DMS153 treated with DMSO at 0.1 percent for 48 hours (cell line): ENCODE measurements at regions not wholly inside any gene's neighbourhood (a gene's known extent, or its start where the extent isn't known, plus 50 kb on each side); places are given as distances from the start of the nearest gene placed in this dataset.

ENCODE experiments used
- DNase-seq: peaks from one replicate; lab custom pipeline; 2025; ENCODE audit not compliant: unreplicated experiment; lab: John Stamatoyannopoulos, UW

DNA sequence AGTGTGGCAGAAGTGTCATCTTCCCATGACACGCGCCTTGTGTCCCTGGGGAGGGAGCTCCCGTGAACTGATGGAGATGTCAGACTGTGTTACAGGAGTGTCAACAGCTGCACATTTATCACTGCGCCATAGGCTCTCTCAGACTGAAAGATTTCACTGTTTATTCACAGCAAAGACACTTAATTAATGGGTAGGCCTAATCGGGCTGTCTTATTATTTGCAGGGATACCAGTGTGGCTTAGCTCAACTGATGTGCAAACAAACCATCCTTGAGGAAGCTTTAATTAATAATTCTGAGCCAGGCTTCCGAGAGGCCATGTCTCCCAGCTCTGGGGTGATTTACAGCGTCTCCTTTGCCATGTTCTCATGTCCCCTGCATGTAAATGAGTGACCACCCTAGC is 771.0 kb downstream of the QKI start:
- no peak for DNase-seq

- no peak for DNase-seq
Observed at GRCh38 chr6:164184410-164184809, 769.9 kb downstream of the QKI start.

DNA sequence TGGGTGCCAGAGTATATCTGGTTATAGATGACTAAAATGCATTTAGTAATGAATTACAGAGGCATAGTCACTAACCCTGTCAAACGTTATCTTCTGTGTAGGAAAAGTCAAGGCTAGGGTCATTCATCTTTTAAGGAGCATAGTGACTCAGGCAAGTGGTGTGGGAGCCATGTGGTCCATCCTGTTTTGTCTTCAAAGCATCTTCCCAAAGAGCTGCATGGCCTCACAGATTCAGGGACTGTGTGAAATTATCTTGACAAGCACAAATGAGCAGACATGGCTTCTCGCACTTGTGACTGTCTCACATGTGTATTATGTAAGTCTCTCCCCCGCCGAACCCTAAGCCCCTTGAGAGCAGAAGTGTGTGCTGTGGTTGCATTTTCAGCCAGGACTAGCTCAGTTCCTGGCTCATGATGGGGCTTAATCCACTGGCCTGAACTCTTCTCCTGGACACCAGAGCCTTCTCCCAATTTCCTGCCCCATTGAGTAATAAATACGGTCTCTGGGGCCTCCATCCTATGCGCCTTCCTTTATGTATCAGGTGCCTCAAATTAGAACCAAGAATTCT is 769.1 kb downstream of the QKI start:
- no peak for DNase-seq

DNA sequence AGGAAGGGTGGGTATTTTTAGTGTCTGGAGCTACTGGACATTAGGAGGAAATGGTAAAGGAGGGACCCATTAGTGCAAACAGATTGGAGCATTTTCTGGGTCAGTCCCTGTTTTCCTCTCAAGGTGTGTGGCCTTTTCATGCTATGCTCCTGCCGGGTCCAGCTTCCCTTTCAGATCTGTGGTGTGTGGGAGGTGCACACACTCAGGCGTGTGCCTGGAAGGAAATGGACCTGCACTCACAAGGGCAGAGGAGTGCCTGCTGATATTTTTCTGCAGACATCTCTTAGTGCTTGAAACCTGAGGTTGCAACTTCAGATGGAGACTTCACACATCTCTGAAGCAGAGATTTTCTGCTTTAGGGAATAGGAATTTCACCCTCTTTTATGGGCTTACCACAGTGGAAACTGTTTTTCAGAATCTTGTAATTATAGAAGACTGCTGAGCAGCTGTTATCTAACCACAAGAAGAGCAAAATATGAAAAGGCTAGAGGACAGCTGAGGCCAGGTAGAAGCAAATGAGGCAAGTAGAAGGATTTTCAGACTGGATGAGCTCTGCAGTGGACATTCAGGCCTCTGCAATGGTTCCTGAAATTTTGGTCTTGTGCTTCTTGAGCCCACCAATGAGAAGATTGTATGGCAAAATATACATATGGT is 764.3 kb downstream of the QKI start:
- DNase-seq: no peak

GRCh38 chr6:164169355-164169754 is 754.8 kb downstream of the QKI start:
- no peak for DNase-seq

DNA sequence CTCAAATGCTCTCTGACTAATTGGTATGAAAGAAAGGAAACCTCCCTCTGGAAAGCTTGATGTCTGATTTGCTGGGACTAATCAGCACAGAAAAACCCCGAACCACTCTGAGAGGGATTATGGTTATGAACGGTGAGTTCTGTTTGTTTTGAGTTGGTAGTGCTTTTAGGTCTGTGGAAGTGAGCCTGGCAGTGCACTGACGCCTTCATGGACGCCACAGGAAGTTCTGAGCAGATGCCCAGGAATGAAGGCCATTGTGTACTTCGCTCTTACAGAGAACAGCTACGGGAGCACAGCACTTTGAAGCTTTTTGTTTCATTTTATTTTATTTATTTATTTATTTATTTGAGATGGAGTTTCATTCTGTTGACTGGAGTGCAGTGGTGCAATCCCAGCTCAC is 754.1 kb downstream of the QKI start:
- no peak for DNase-seq

DNA sequence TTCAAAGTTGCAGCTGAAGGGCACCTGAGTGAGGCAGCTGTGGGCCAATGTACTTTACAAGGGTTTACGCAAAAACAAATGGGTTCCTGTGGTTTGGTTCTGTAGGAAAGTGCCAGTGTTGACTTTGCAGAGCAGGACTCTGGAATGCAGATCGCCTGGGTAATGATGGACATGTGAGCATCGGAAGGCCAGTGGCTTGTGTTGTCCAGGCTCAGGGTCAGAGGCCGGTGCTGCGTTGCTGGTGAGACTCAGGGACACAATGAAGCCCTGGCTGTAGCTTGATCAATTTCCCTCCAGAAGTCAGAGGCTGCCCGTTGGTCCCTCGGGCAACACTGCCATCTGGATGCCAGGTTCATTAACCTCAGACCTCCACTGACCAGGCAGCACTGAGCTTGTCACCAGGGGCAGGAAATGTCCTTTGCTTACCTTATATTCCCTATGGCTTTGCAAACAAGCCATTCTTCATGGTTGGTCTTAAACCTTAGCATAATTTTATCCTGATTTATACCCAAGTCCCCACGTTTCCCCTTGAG is 753.4 kb downstream of the QKI start:
- no peak for DNase-seq

DNA sequence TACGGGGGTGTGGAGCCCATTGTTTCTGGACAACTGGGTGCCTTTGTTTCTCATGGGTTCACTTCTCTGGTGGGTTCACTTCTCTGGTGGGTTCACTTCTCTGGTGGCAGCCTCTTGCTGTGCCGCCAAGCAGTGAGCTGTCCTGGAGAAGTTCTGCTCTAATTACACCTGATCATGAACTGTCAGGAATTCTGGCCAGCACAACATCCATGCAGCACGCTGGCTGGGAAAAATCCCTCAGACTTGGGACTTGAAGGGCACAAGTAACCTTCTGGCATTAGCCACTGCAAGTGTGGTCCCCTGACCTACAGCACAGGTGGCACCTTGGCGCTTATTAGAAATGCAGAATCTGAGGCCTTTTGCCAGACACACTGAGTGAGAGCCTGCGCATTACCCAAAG is 752.5 kb downstream of the QKI start:
- no peak for DNase-seq

GRCh38 chr6:164166515-164166914 is 752.0 kb downstream of the QKI start:
- DNase-seq: no peak

DNA sequence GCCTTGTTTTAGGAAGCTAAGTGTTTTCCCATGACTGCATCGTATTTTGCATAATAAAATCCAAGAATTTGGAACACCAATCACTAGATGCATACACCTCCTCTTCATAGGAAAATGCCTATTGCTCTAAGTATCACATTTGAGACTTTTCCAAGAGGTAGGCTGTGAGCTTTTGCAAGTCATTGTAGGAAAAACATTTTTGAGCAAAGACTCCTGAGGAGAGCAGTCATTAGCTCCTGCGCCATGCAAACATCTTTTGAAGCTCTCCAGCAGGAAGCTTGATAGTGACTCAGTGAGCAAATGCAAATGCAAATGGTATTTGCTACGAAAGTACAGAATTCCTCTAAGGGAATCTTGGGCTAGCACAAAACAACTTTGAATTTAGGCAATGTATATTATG is 750.4 kb downstream of the QKI start:
- no peak for DNase-seq

- no peak for DNase-seq
Observed at GRCh38 chr6:164163239-164163638, 748.7 kb downstream of the QKI start.

GRCh38 chr6:164159061-164159460 is 744.5 kb downstream of the QKI start:
- no peak for DNase-seq

GRCh38 chr6:164154588-164154987 is 740.1 kb downstream of the QKI start:
- no peak for DNase-seq

DNA sequence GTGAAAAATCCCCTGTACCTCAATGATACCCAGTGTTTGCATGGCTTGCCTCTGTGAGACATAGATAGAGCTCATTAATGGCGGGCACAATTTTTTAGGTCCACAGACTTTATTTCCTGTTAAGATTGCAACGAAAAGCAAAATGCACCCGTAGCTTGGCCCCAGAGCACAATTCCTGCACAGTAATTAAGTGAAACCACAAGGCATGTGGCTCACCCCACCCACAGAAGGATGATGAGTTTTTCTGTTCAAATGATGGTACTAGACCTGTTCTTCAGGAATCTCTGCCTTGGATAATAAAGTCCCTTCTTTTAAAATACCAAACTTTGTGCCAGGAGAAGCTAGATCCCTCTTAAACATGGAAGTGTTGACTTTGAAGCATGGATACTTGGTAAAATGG is 738.1 kb downstream of the QKI start:
- no peak for DNase-seq

- DNase-seq: peak; percentile 91
Observed at GRCh38 chr6:164151161-164152120, 736.9 kb downstream of the QKI start.

GRCh38 chr6:164150232-164150631 is 735.7 kb downstream of the QKI start:
- no peak for DNase-seq

DNA sequence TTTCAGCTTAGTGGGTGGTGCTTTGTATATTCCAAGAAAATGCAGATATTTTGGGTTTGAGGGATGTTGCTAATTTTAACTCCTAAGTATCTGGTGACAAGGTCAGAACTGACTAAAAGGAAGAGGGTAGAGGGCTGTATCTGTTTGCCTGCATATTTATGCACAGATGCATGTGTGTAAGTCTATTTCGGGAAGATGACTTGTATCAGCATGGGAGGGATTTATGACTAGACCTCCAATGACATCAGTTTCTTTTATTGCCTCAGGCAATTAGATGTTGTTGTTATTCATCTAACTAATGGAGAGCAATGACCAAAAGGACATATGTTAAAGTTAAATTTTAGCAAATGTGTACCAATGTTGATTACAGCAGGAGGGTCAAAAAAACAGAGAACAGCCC is 734.3 kb downstream of the QKI start:
- no peak for DNase-seq

DNA sequence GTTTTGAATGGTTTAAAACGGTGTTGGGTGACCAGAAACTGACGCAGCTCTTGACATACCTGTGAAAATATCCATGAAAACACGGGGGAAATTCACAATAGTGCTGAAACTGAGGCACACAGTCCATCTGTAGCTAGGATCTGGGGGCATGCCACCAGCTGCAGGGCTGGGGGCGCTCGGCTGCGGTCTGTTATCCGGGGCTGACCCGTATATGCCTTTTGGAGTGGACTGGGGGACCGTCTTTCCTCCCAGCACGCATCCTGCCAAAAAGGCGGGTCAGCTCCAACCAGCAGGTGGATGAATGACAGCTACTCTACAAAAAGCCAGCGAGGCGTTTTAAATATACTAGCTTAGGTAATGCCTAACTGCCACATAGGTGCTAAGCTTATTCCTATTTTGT is 729.8 kb downstream of the QKI start:
- DNase-seq: no peak

DNA sequence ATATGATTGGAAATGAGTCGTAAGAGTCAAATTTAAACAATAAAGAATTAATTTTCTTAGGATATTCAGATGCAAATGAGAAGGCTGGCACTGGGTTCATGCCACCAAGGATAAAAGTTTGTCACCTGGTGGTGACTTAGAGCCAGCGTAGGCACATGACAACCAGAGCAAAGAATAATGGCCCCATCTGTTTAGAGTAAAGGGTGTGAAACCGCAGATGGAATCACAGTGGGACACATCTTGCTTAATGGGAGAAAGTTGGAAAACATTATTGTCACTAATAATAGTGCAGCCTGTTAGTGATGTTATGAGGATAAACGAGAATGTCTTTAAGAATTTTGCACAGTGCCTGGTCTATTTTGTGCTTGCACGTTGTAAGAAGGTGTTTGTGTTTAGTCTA is 727.8 kb downstream of the QKI start:
- no peak for DNase-seq

DNA sequence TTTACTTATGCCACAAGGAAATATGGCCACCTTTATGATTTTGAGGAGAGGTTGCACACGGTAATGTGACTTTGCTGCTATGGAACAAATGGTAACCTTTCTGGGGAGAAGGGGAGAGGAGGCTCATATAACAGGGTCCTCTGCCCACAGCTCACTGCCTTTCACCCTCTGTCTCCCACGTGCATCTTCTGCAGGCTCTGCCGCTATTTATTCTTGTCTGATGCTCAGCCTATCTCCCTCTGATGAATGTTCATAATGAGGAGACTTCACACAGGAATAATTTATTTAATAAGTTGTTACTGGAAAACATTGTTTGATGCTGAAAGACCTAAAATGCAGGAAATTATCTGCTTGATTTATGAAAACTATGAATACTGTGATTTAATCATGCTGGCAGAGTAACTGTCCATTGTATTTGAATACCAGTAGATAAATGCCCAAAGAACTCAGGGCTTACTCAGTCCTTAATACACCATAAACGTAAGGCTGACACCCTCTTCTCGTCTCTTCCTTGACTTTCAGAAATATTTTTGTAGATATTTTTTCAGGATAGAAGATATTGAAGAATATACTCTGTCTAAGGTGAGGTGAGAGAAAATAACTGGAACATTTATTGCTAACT is 721.1 kb downstream of the QKI start:
- DNase-seq: no peak

DNA sequence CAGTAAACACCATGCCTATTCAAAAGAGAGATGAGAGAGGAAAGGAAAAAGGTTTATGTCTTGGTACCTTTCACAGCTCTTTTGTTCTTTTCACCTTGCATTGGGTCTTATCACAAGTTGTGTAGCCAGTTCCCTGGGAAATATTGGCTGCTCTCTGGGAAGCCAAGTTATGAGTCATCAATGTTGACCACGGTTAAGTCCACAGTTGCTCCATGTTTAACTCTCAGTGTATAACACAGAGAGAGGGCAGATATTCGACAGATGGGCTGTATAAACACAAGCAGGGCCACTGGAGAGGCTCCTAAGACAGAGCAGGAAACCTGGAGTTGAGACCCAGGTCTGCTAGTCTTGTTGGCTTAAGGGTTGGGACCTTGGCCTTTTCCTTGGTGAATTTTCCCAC is 718.6 kb downstream of the QKI start:
- DNase-seq: no peak
